Fibroblast of lung (primary cell): ENCODE measurements at regions not wholly inside any gene's neighbourhood (a gene's known extent, or its start where the extent isn't known, plus 50 kb on each side); places are given as distances from the start of the nearest gene placed in this dataset.

Experiments used
- DNase-seq, 2 donors: peaks; one replicate each; pipeline versions ENCODE4 v3.0.0 to v3.0.0-alpha.2; 2010; ENCODE audit warnings: low read depth in 2 of 2
- H2AFZ ChIP-seq: 2 replicates; pipeline ENCODE4 v1.5.1; 2012; ENCODE audit warnings: low read length, control low read depth, inconsistent platforms
- H3K27ac ChIP-seq: 2 replicates; pipeline ENCODE4 v1.5.1; 2011; ENCODE audit warnings: low read length, control low read depth; ENCODE audit not compliant: insufficient read depth
- H3K27me3 ChIP-seq: 2 replicates; pipeline ENCODE4 v1.5.1; 2011; ENCODE audit warnings: mild to moderate bottlenecking, low read length; ENCODE audit not compliant: control insufficient read depth, insufficient read depth
- H3K36me3 ChIP-seq: 2 replicates; pipeline ENCODE4 v1.5.1; 2011; ENCODE audit warnings: low read length; ENCODE audit not compliant: control insufficient read depth, insufficient read depth
- H3K4me1 ChIP-seq: 2 replicates; pipeline ENCODE4 v1.5.1; 2011; ENCODE audit warnings: low read length; ENCODE audit not compliant: control insufficient read depth, insufficient read depth; ENCODE audit errors: extremely low read depth
- H3K4me2 ChIP-seq: 2 replicates; pipeline ENCODE4 v1.5.1; 2011; ENCODE audit warnings: low read length, control low read depth; ENCODE audit not compliant: insufficient read depth; ENCODE audit errors: extremely low read depth
- H3K4me3 ChIP-seq, 4 experiments: fragments of 200-600 bp in 1 of 4; sonication (generic) in 1 of 4; replicated peaks in 1 of 4; 2 replicates each; pipeline ENCODE4 v1.5.1; 2011 to 2016; ENCODE audit warnings: low read length in 4 of 4, low read depth in 3 of 4, mild to moderate bottlenecking in 3 of 4, control low read depth in 2 of 4, inconsistent platforms in 1 of 4, mixed read lengths in 1 of 4; ENCODE audit not compliant: insufficient read depth in 1 of 4; ENCODE audit errors: control extremely low read depth in 1 of 4
- H3K79me2 ChIP-seq: 2 replicates; pipeline ENCODE4 v1.5.1; 2012; ENCODE audit warnings: mild to moderate bottlenecking, low read length, inconsistent platforms; ENCODE audit not compliant: control insufficient read depth, insufficient read depth
- H3K9ac ChIP-seq: 2 replicates; pipeline ENCODE4 v1.5.1; 2011; ENCODE audit warnings: mild to moderate bottlenecking, low read length, control low read depth; ENCODE audit not compliant: insufficient read depth
- H3K9me3 ChIP-seq: 2 replicates; pipeline ENCODE4 v1.5.1; 2012; ENCODE audit warnings: low read depth, low read length; ENCODE audit not compliant: control insufficient read depth, insufficient read depth
- H4K20me1 ChIP-seq: 2 replicates; pipeline ENCODE4 v1.5.1; 2011; ENCODE audit warnings: low read length; ENCODE audit not compliant: control insufficient read depth, insufficient read depth; ENCODE audit errors: extremely low read depth
- EZH2 ChIP-seq: IDR thresholded peaks from 2 replicates; pipeline ENCODE4 v1.5.1; 2012; ENCODE audit warnings: low read length, control low read depth, mild to moderate bottlenecking; ENCODE audit errors: missing control alignments
- TF ChIP-seq, protein P1 (sequence below), 2 donors: IDR thresholded peaks in 1 of 2; conservative IDR thresholded peaks in 1 of 2; 1 replicate in 1 of 2; 2 replicates in 1 of 2; pipeline ENCODE4 v1.5.1; 2011 to 2012; ENCODE audit warnings: low read length in 2 of 2, control low read depth in 1 of 2, inconsistent platforms in 1 of 2, low read depth in 1 of 2, mild to moderate bottlenecking in 1 of 2

DNA sequence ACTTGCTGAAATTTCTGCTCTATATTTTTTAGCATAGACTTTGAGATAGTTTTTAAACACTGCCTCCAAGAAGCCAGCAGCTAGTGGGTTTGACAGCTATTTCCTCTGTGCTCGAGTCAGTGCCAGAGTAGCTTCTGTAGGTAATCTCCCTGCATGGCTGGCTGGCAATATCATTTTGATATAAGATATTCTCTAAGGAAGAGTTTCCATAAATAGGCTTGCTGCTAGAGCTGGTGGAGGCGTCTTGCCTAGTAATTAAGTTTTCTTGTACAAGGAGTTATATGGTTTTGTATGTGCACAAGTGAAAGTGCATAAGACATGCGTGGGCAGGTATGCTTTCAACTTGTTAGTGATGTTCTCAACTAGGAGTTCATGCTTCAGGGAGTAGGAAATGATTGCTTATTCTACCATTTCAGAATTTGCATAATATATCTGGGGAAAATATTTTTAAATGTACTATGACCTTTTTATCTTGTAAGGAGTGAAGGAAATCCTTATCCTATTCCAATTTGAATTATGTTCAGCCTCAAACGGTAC, 74.1 kb upstream of the CCL21 start:
- Histone ChIP-seq H3K4me3 (no peak overlapping the region), H4K20me1 (no peaks in the 10 kb centered on the region), H2AFZ (no peak overlapping the region), H3K79me2 (no peaks in the 10 kb centered on the region), H3K4me2 (no peak overlapping the region), H3K4me1 (no peaks in the 10 kb centered on the region), H3K36me3 (no peaks in the 10 kb centered on the region), H3K9ac (no peak overlapping the region), H3K9me3 (no peaks in the 10 kb centered on the region), H3K27me3 (no peaks in the 10 kb centered on the region), H3K27ac (no peak overlapping the region)
- DNase-seq: no peak
- no peak for TF ChIP-seq EZH2
- TF ChIP-seq, protein P1, sequence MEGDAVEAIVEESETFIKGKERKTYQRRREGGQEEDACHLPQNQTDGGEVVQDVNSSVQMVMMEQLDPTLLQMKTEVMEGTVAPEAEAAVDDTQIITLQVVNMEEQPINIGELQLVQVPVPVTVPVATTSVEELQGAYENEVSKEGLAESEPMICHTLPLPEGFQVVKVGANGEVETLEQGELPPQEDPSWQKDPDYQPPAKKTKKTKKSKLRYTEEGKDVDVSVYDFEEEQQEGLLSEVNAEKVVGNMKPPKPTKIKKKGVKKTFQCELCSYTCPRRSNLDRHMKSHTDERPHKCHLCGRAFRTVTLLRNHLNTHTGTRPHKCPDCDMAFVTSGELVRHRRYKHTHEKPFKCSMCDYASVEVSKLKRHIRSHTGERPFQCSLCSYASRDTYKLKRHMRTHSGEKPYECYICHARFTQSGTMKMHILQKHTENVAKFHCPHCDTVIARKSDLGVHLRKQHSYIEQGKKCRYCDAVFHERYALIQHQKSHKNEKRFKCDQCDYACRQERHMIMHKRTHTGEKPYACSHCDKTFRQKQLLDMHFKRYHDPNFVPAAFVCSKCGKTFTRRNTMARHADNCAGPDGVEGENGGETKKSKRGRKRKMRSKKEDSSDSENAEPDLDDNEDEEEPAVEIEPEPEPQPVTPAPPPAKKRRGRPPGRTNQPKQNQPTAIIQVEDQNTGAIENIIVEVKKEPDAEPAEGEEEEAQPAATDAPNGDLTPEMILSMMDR (conservative IDR thresholded peaks at IDR 0.05 in 1 of 2, IDR thresholded peaks at IDR 0.05 in 1 of 2; ENCODE audit: low read depth in 1 of 2, low read length in 2 of 2): no peak

DNA sequence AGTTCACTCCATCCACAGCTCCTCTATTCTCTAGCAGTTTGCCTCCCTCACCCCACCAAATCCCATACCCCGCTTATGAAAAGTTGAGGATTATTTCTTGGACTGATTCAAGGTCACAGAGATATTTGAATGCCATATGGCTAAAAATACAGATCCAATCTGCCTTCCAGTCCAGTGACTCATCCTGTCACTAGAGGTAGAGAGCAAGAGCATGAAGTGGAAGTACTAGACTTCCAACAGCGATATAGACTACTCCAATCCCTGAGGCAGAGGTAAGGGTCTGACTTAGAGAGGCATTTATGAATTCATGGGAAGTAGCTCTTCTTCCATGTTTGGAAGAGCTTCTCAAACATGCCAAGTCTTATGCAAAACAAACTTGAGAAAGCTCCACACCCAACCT, 72.4 kb upstream of the CCL21 start:
- Histone ChIP-seq H3K4me3 (no peak overlapping the region), H3K4me1 (no peaks in the 10 kb centered on the region), H4K20me1 (no peaks in the 10 kb centered on the region), H3K36me3 (no peaks in the 10 kb centered on the region), H3K9me3 (no peaks in the 10 kb centered on the region), H3K27ac (no peak overlapping the region), H3K4me2 (no peak overlapping the region), H3K27me3 (no peaks in the 10 kb centered on the region), H3K9ac (no peak overlapping the region), H3K79me2 (no peaks in the 10 kb centered on the region), H2AFZ (no peak overlapping the region)
- no peak for DNase-seq
- TF ChIP-seq EZH2: no peak
- TF ChIP-seq, protein P1 (conservative IDR thresholded peaks at IDR 0.05 in 1 of 2, IDR thresholded peaks at IDR 0.05 in 1 of 2; ENCODE audit: low read depth in 1 of 2, low read length in 2 of 2): no peak

DNA sequence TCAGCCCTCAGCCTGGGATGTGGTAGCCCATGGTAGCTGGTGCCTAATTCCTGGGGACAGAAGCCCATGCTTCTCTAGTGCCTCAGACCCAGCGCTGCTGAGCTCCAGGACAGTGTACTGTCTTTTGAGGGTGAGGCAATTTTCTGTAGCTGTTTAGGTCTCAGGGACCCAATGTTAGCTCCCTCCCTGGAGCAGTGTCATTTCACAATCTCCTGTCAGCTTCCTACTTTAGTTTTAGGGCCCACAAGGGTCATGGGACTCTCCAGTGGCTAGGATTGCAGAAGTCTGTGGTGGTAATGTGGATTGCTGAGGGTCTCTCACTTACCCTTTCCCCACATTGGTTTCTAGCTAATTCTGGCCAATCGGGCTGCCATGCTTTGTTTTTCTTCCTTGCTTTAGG, 67.7 kb upstream of the CCL21 start:
- Histone ChIP-seq H3K27me3 (no peaks in the 10 kb centered on the region), H3K9me3 (no peaks in the 10 kb centered on the region), H3K4me2 (no peak overlapping the region), H2AFZ (no peak overlapping the region), H3K4me3 (no peak overlapping the region), H3K9ac (no peak overlapping the region), H3K79me2 (no peaks in the 10 kb centered on the region), H3K4me1 (no peaks in the 10 kb centered on the region), H3K27ac (no peak overlapping the region), H3K36me3 (no peaks in the 10 kb centered on the region), H4K20me1 (no peaks in the 10 kb centered on the region)
- DNase-seq: no peak
- TF ChIP-seq, protein P1 (conservative IDR thresholded peaks at IDR 0.05 in 1 of 2, IDR thresholded peaks at IDR 0.05 in 1 of 2; ENCODE audit: low read depth in 1 of 2, low read length in 2 of 2): no peak
- no peak for TF ChIP-seq EZH2
